ENCODE measurements at regions not wholly inside any gene's neighbourhood (a gene's known extent, or its start where the extent isn't known, plus 50 kb on each side); places are given as distances from the start of the nearest gene placed in this dataset.

GRCh38 chr12:125353871-125354270 is 288.6 kb downstream of the AACS start:
- Histone ChIP-seq H3K4me2 (ENCODE audit: low read length) (no peak overlapping the region), H3K79me2 (ENCODE audit: low read length) (no peaks in the 10 kb centered on the region), H4K20me1 (ENCODE audit: low read length) (no peaks in the 10 kb centered on the region), H3F3A (ENCODE audit: low read length, unreplicated experiment) (no peaks in the 10 kb centered on the region), H3K9ac (ENCODE audit: low read length) (no peak overlapping the region), H3K4me1 (ENCODE audit: insufficient read depth, low read length) (no peaks in the 10 kb centered on the region), H3K36me3 (ENCODE audit: low read depth, low read length) (no peaks in the 10 kb centered on the region), H3K9me2 (replicated peaks; ENCODE audit: low read length) (no peaks in the 10 kb centered on the region), H3K4me3 (ENCODE audit: low read length) (no peak overlapping the region), H2AFZ (ENCODE audit: low read length) (no peak overlapping the region), H3K27ac (ENCODE audit: low read length) (no peak overlapping the region), H3K27me3 (ENCODE audit: low read length) (peaks cover 37% of the 10 kb centered on the region), H3K9me3 (ENCODE audit: low read length) (no peaks in the 10 kb centered on the region)
- DNase-seq (no peak), ATAC-seq (no peak)
- BruUV-seq (replicated peaks): no TSS peak
- intact Hi-C loops (cut with micrococcal nuclease): no loop called here
- ChIA-PET POLR2A (ENCODE audit: unreplicated experiment) (no interaction called here), CTCF (no interaction called here)
- TF ChIP-seq EZH2phosphoT487 (IDR thresholded peaks at IDR 0.05; ENCODE audit: borderline replicate concordance, low read length) (no peak), CTCF (conservative IDR thresholded peaks at IDR 0.05; ENCODE audit: low read depth, low read length) (no peak), EZH2 (IDR thresholded peaks at IDR 0.05; ENCODE audit: low read length, unreplicated experiment) (no peak)

GRCh38 chr12:125355614-125356013 is 290.4 kb downstream of the AACS start:
- intact Hi-C loops (cut with micrococcal nuclease): no loop called here
- POLR2A ChIA-PET (ENCODE audit: unreplicated experiment): no interaction called here

GRCh38 chr12:125356111-125356510 is 290.9 kb downstream of the AACS start:
- Histone ChIP-seq H4K20me1 (ENCODE audit: low read length) (no peaks in the 10 kb centered on the region), H3F3A (ENCODE audit: low read length, unreplicated experiment) (no peaks in the 10 kb centered on the region), H2AFZ (ENCODE audit: low read length) (no peak overlapping the region), H3K9me3 (ENCODE audit: low read length) (no peaks in the 10 kb centered on the region), H3K4me1 (ENCODE audit: insufficient read depth, low read length) (no peaks in the 10 kb centered on the region), H3K9ac (ENCODE audit: low read length) (no peak overlapping the region), H3K9me2 (replicated peaks; ENCODE audit: low read length) (no peaks in the 10 kb centered on the region), H3K36me3 (ENCODE audit: low read depth, low read length) (no peaks in the 10 kb centered on the region), H3K4me3 (ENCODE audit: low read length) (no peak overlapping the region), H3K79me2 (ENCODE audit: low read length) (no peaks in the 10 kb centered on the region), H3K27me3 (ENCODE audit: low read length) (peaks cover 35% of the 10 kb centered on the region), H3K4me2 (ENCODE audit: low read length) (no peak overlapping the region), H3K27ac (ENCODE audit: low read length) (no peak overlapping the region)
- ATAC-seq (no peak), DNase-seq (no peak)
- POLR2A ChIA-PET (ENCODE audit: unreplicated experiment): no interaction called here
- TF ChIP-seq CTCF (conservative IDR thresholded peaks at IDR 0.05; ENCODE audit: low read depth, low read length) (no peak), EZH2phosphoT487 (IDR thresholded peaks at IDR 0.05; ENCODE audit: borderline replicate concordance, low read length) (no peak), EZH2 (IDR thresholded peaks at IDR 0.05; ENCODE audit: low read length, unreplicated experiment) (no peak)
- intact Hi-C loops (cut with micrococcal nuclease): no loop called here
- CTCF ChIA-PET: no interaction called here
- BruUV-seq (replicated peaks): no TSS peak

More at GRCh38 chr12:125355614-125356013, 290.4 kb downstream of the AACS start:
- BruUV-seq (replicated peaks): no TSS peak
- no peak overlapping the region for H3K4me3 ChIP-seq (ENCODE audit: low read length)
- no peaks in the 10 kb centered on the region for H4K20me1 ChIP-seq (ENCODE audit: low read length)
- H3K9me3 ChIP-seq (ENCODE audit: low read length): no peaks in the 10 kb centered on the region
- H3K9me2 ChIP-seq (replicated peaks; ENCODE audit: low read length): no peaks in the 10 kb centered on the region
- H3K27ac ChIP-seq (ENCODE audit: low read length): no peak overlapping the region
- H3F3A ChIP-seq (ENCODE audit: low read length, unreplicated experiment): no peaks in the 10 kb centered on the region
- CTCF ChIA-PET: no interaction called here
- no peak overlapping the region for H3K4me2 ChIP-seq (ENCODE audit: low read length)
- H3K36me3 ChIP-seq (ENCODE audit: low read depth, low read length): no peaks in the 10 kb centered on the region
- H2AFZ ChIP-seq (ENCODE audit: low read length): no peak overlapping the region
- H3K27me3 ChIP-seq (ENCODE audit: low read length): peaks cover 36% of the 10 kb centered on the region
- ATAC-seq: no peak
- H3K79me2 ChIP-seq (ENCODE audit: low read length): no peaks in the 10 kb centered on the region
- no peaks in the 10 kb centered on the region for H3K4me1 ChIP-seq (ENCODE audit: insufficient read depth, low read length)
- TF ChIP-seq EZH2phosphoT487 (IDR thresholded peaks at IDR 0.05; ENCODE audit: borderline replicate concordance, low read length) (no peak), EZH2 (IDR thresholded peaks at IDR 0.05; ENCODE audit: low read length, unreplicated experiment) (no peak), CTCF (conservative IDR thresholded peaks at IDR 0.05; ENCODE audit: low read depth, low read length) (no peak)
- no peak overlapping the region for H3K9ac ChIP-seq (ENCODE audit: low read length)
- no peak for DNase-seq

Measured in PC-3 (cell line).